GM23338 (cell line): ENCODE measurements at regions not wholly inside any gene's neighbourhood (a gene's known extent, or its start where the extent isn't known, plus 50 kb on each side); places are given as distances from the start of the nearest gene placed in this dataset.

ENCODE experiments used
- ATAC-seq: fragments of 200-7000 bp; cut with Tn5 transposase; 3 replicates; pipeline ENCODE4 v1.9.1; 2020
- DNase-seq: peaks from one replicate; pipeline ENCODE4 v3.0.0-alpha.2; 2015; ENCODE audit warnings: low spot score
- H2AFZ ChIP-seq: fragments of 200-600 bp; sonication (generic); 2 replicates; pipeline ENCODE4 v1.8.0; 2016; ENCODE audit warnings: antibody characterized with exemption, mild to moderate bottlenecking, moderate library complexity
- H3F3A ChIP-seq: fragments of 200-600 bp; sonication (generic); replicated peaks from 2 replicates; pipeline ENCODE4 v1.8.0; 2017; ENCODE audit warnings: antibody characterized with exemption, mixed run types, low read depth
- H3K27ac ChIP-seq: fragments of 200-600 bp; sonication (generic); 2 replicates; pipeline ENCODE4 v1.6.1; 2016; ENCODE audit warnings: low read depth
- H3K27me3 ChIP-seq: fragments of 200-600 bp; sonication (generic); 2 replicates; pipeline ENCODE4 v1.8.0; 2016; ENCODE audit warnings: mild to moderate bottlenecking, mixed run types, moderate library complexity; ENCODE audit not compliant: insufficient read depth
- H3K36me3 ChIP-seq: fragments of 200-600 bp; sonication (generic); 2 replicates; pipeline ENCODE4 v1.8.0; 2016; ENCODE audit warnings: mild to moderate bottlenecking; ENCODE audit not compliant: insufficient read depth
- H3K4me1 ChIP-seq: fragments of 200-600 bp; sonication (generic); 2 replicates; pipeline ENCODE4 v1.8.0; 2016; ENCODE audit warnings: mild to moderate bottlenecking, moderate library complexity; ENCODE audit not compliant: insufficient read depth
- H3K4me2 ChIP-seq: fragments of 200-600 bp; sonication (generic); 2 replicates; pipeline ENCODE4 v1.7.1; 2017; ENCODE audit warnings: mixed run types
- H3K4me3 ChIP-seq: fragments of 200-600 bp; sonication (generic); 2 replicates; pipeline ENCODE4 v1.6.1; 2016; ENCODE audit warnings: mixed run types
- H3K79me2 ChIP-seq: fragments of 200-600 bp; sonication (generic); replicated peaks from 2 replicates; pipeline ENCODE4 v1.8.0; 2017; ENCODE audit warnings: mild to moderate bottlenecking; ENCODE audit not compliant: insufficient read depth
- H3K9me2 ChIP-seq: fragments of 200-600 bp; sonication (generic); 2 replicates; pipeline ENCODE4 v1.8.0; 2017; ENCODE audit not compliant: insufficient read depth
- H4K20me1 ChIP-seq: fragments of 200-600 bp; sonication (generic); replicated peaks from 2 replicates; pipeline ENCODE4 v1.8.0; 2017; ENCODE audit warnings: mild to moderate bottlenecking; ENCODE audit not compliant: insufficient read depth
- H3K27ac Mint-ChIP-seq: 2 replicates; pipeline ENCODE4 v1.8.0; 2020; ENCODE audit warnings: inconsistent platforms, mild to moderate bottlenecking, moderate library complexity, mixed read lengths
- H3K27me3 Mint-ChIP-seq: 3 replicates; pipeline ENCODE4 v1.8.0; 2022; ENCODE audit warnings: low read depth, mild to moderate bottlenecking, moderate library complexity, mixed read lengths, inconsistent platforms; ENCODE audit not compliant: insufficient read depth, poor library complexity
- H3K36me3 Mint-ChIP-seq: 3 replicates; pipeline ENCODE4 v1.8.0; 2021; ENCODE audit warnings: low read depth, mild to moderate bottlenecking, inconsistent platforms, moderate library complexity, mixed read lengths
- H3K4me1 Mint-ChIP-seq: 3 replicates; pipeline ENCODE4 v1.8.0; 2020; ENCODE audit warnings: mild to moderate bottlenecking, inconsistent platforms, mixed read lengths
- H3K4me3 Mint-ChIP-seq: 3 replicates; pipeline ENCODE4 v1.8.0; 2021; ENCODE audit warnings: moderate library complexity, mild to moderate bottlenecking, inconsistent platforms, mixed read lengths
- H3K9me3 Mint-ChIP-seq: 3 replicates; pipeline ENCODE4 v1.8.0; 2020; ENCODE audit warnings: moderate library complexity, mild to moderate bottlenecking, inconsistent platforms, mixed read lengths
- CREB1 ChIP-seq: fragments of 250-450 bp; sonication (Bioruptor Pico); IDR thresholded peaks from 2 replicates; pipeline ENCODE4 v1.5.0; 2020; ENCODE audit warnings: low read depth, mild to moderate bottlenecking, moderate library complexity
- CTCF ChIP-seq, 2 experiments: fragments of 200-600 bp in 1 of 2; sonication (generic) in 1 of 2; conservative IDR thresholded peaks; 2 replicates each; pipeline versions ENCODE4 v1.5.1 to v1.6.1; 2016 to 2017; ENCODE audit warnings: antibody characterized with exemption in 2 of 2, low read depth in 2 of 2, mild to moderate bottlenecking in 2 of 2, moderate library complexity in 1 of 2
- ETS1 ChIP-seq: IDR thresholded peaks from 2 replicates; pipeline ENCODE4 v1.6.1; 2016; ENCODE audit warnings: antibody characterized with exemption
- EZH2 ChIP-seq: fragments of 200-600 bp; sonication (generic); IDR thresholded peaks from one replicate; pipeline ENCODE4 v1.8.0; 2017; ENCODE audit warnings: antibody characterized with exemption, mild to moderate bottlenecking, low read depth; ENCODE audit not compliant: unreplicated experiment
- EZH2phosphoT487 ChIP-seq: fragments of 200-600 bp; sonication (generic); IDR thresholded peaks from one replicate; pipeline ENCODE4 v1.8.1; 2018; ENCODE audit warnings: antibody characterized with exemption; ENCODE audit not compliant: unreplicated experiment
- JUNB ChIP-seq: IDR thresholded peaks from one replicate; pipeline ENCODE4 v1.6.1; 2016; ENCODE audit warnings: antibody characterized with exemption; ENCODE audit not compliant: unreplicated experiment
- NANOG ChIP-seq: IDR thresholded peaks from 2 replicates; pipeline ENCODE4 v1.6.1; 2016; ENCODE audit warnings: antibody characterized with exemption, borderline replicate concordance
- POLR2AphosphoS5 ChIP-seq: IDR thresholded peaks from 2 replicates; pipeline ENCODE4 v1.6.1; 2016; ENCODE audit warnings: antibody characterized with exemption, low read depth
- REST ChIP-seq: IDR thresholded peaks from one replicate; pipeline ENCODE4 v1.6.1; 2018; ENCODE audit warnings: antibody characterized with exemption; ENCODE audit not compliant: unreplicated experiment
- STAT1 ChIP-seq: IDR thresholded peaks from one replicate; pipeline ENCODE4 v1.6.1; 2016; ENCODE audit warnings: antibody characterized with exemption; ENCODE audit not compliant: unreplicated experiment
- ZNF114 ChIP-seq: fragments of 250-450 bp; sonication (Bioruptor Pico); IDR thresholded peaks from 2 replicates; pipeline ENCODE4 v1.5.0; 2020; ENCODE audit warnings: mild to moderate bottlenecking, moderate library complexity
- ZNF331 ChIP-seq: fragments of 250-450 bp; sonication (Bioruptor Pico); IDR thresholded peaks from 2 replicates; pipeline ENCODE4 v1.5.0; 2020; ENCODE audit warnings: low read depth, mild to moderate bottlenecking, moderate library complexity
- TF ChIP-seq, protein P1 (sequence below): fragments of 250-450 bp; sonication (Bioruptor Pico); IDR thresholded peaks from 2 replicates; pipeline ENCODE4 v1.5.0; 2020; ENCODE audit warnings: mild to moderate bottlenecking, moderate library complexity

- Histone ChIP-seq H3K27ac (no peak overlapping the region), H2AFZ (peak overlapping the region; percentile 83), H3K9me2 (no peaks in the 10 kb centered on the region), H3K4me2 (no peak overlapping the region), H4K20me1 (no peaks in the 10 kb centered on the region), H3K79me2 (no peaks in the 10 kb centered on the region), H3K27me3 (no peaks in the 10 kb centered on the region), H3F3A (no peaks in the 10 kb centered on the region), H3K4me3 (no peak overlapping the region), H3K4me1 (peaks cover 3% of the 10 kb centered on the region; the same call in 1 of the 2 replicates), H3K36me3 (no peaks in the 10 kb centered on the region)
- DNase-seq, result peak; percentile 4
- Mint-ChIP-seq H3K4me1 (peaks cover 7% of the 10 kb centered on the region), H3K36me3 (no peaks in the 10 kb centered on the region), H3K9me3 (0 out of 3 replicates have a peak, but pooled peaks cover 2% of the 10 kb centered on the region), H3K4me3 (no peak overlapping the region), H3K27ac (no peak overlapping the region), H3K27me3 (peaks cover 2% of the 10 kb centered on the region)
- no peak for TF ChIP-seq POLR2AphosphoS5
- no peak for TF ChIP-seq ZNF114 (CRISPR knock-in tag)
- no peak for TF ChIP-seq NANOG
- no peak for TF ChIP-seq ETS1
- TF ChIP-seq ZNF331, result no peak
- TF ChIP-seq JUNB, result no peak
- TF ChIP-seq, protein P1, sequence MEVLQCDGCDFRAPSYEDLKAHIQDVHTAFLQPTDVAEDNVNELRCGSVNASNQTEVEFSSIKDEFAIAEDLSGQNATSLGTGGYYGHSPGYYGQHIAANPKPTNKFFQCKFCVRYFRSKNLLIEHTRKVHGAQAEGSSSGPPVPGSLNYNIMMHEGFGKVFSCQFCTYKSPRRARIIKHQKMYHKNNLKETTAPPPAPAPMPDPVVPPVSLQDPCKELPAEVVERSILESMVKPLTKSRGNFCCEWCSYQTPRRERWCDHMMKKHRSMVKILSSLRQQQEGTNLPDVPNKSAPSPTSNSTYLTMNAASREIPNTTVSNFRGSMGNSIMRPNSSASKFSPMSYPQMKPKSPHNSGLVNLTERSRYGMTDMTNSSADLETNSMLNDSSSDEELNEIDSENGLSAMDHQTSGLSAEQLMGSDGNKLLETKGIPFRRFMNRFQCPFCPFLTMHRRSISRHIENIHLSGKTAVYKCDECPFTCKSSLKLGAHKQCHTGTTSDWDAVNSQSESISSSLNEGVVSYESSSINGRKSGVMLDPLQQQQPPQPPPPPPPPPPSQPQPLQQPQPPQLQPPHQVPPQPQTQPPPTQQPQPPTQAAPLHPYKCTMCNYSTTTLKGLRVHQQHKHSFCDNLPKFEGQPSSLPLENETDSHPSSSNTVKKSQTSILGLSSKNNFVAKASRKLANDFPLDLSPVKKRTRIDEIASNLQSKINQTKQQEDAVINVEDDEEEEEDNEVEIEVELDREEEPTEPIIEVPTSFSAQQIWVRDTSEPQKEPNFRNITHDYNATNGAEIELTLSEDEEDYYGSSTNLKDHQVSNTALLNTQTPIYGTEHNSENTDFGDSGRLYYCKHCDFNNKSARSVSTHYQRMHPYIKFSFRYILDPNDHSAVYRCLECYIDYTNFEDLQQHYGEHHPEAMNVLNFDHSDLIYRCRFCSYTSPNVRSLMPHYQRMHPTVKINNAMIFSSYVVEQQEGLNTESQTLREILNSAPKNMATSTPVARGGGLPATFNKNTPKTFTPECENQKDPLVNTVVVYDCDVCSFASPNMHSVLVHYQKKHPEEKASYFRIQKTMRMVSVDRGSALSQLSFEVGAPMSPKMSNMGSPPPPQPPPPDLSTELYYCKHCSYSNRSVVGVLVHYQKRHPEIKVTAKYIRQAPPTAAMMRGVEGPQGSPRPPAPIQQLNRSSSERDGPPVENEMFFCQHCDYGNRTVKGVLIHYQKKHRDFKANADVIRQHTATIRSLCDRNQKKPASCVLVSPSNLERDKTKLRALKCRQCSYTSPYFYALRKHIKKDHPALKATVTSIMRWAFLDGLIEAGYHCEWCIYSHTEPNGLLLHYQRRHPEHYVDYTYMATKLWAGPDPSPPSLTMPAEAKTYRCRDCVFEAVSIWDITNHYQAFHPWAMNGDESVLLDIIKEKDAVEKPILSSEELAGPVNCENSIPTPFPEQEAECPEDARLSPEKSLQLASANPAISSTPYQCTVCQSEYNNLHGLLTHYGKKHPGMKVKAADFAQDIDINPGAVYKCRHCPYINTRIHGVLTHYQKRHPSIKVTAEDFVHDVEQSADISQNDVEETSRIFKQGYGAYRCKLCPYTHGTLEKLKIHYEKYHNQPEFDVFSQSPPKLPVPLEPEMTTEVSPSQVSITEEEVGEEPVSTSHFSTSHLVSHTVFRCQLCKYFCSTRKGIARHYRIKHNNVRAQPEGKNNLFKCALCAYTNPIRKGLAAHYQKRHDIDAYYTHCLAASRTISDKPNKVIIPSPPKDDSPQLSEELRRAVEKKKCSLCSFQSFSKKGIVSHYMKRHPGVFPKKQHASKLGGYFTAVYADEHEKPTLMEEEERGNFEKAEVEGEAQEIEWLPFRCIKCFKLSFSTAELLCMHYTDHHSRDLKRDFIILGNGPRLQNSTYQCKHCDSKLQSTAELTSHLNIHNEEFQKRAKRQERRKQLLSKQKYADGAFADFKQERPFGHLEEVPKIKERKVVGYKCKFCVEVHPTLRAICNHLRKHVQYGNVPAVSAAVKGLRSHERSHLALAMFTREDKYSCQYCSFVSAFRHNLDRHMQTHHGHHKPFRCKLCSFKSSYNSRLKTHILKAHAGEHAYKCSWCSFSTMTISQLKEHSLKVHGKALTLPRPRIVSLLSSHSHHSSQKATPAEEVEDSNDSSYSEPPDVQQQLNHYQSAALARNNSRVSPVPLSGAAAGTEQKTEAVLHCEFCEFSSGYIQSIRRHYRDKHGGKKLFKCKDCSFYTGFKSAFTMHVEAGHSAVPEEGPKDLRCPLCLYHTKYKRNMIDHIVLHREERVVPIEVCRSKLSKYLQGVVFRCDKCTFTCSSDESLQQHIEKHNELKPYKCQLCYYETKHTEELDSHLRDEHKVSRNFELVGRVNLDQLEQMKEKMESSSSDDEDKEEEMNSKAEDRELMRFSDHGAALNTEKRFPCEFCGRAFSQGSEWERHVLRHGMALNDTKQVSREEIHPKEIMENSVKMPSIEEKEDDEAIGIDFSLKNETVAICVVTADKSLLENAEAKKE (CRISPR knock-in tag), result no peak
- no peak for TF ChIP-seq STAT1
- TF ChIP-seq CTCF (conservative IDR thresholded peaks at IDR 0.05; ENCODE audit: low read depth in 2 of 2), result no peak
- TF ChIP-seq CREB1 (CRISPR knock-in tag), result no peak
- TF ChIP-seq REST, result no peak
- TF ChIP-seq EZH2phosphoT487, result no peak
- no peak for TF ChIP-seq EZH2
- no peak for ATAC-seq
Measured at GRCh38 chr7:53609185-53609584, 573.8 kb downstream of the POM121L12 start.
